GM18870 (cell line): ENCODE measurements at regions not wholly inside any gene's neighbourhood (a gene's known extent, or its start where the extent isn't known, plus 50 kb on each side); places are given as distances from the start of the nearest gene placed in this dataset.

Experiments
- ATAC-seq: cut with Tn5 transposase; IDR thresholded peaks from one replicate; pipeline ENCODE4 v1.9.1; 2021; ENCODE audit warnings: moderate library complexity; ENCODE audit not compliant: unreplicated experiment

- ATAC-seq, result no peak
These were observed 157.5 kb upstream of the FAM9B start for GRCh38 chrX:9191392-9191791.

GRCh38 chrX:9195199-9195880 is 161.4 kb upstream of the FAM9B start:
- no peak for ATAC-seq

GRCh38 chrX:9196961-9197640 is 163.2 kb upstream of the FAM9B start:
- ATAC-seq, result no peak

GRCh38 chrX:9204560-9204959 is 170.6 kb upstream of the FAM9B start:
- ATAC-seq, result no peak

GRCh38 chrX:9205599-9206223 is 171.8 kb upstream of the FAM9B start:
- ATAC-seq, result no peak

- no peak for ATAC-seq
These were observed 173.2 kb upstream of the FAM9B start for GRCh38 chrX:9207142-9207541.

- no peak for ATAC-seq
These were observed 177.3 kb upstream of the FAM9B start for GRCh38 chrX:9211269-9211668.

- ATAC-seq, result no peak
These were observed 187.9 kb upstream of the FAM9B start for GRCh38 chrX:9221781-9222180.

- ATAC-seq, result no peak
These were observed 188.4 kb upstream of the FAM9B start for GRCh38 chrX:9222299-9222698.

- no peak for ATAC-seq
These were observed 193.3 kb upstream of the FAM9B start for GRCh38 chrX:9227276-9227675.

GRCh38 chrX:9231491-9231890 is 197.6 kb upstream of the FAM9B start:
- ATAC-seq, result no peak

- no peak for ATAC-seq
These were observed 199.2 kb upstream of the FAM9B start for GRCh38 chrX:9233141-9233540.

GRCh38 chrX:9234315-9234714 is 200.4 kb upstream of the FAM9B start:
- no peak for ATAC-seq

GRCh38 chrX:9235722-9236121 is 201.8 kb upstream of the FAM9B start:
- ATAC-seq, result no peak

GRCh38 chrX:9240956-9241355 is 207.0 kb upstream of the FAM9B start:
- no peak for ATAC-seq

- no peak for ATAC-seq
These were observed 207.5 kb upstream of the FAM9B start for GRCh38 chrX:9241427-9241826.

GRCh38 chrX:9249051-9249846 is 215.3 kb upstream of the FAM9B start:
- no peak for ATAC-seq

- ATAC-seq, result no peak
These were observed 212.7 kb upstream of the TBL1X start for GRCh38 chrX:9252182-9252581.

GRCh38 chrX:9253211-9253610 is 211.6 kb upstream of the TBL1X start:
- ATAC-seq, result no peak

GRCh38 chrX:9257718-9258420 is 207.0 kb upstream of the TBL1X start:
- no peak for ATAC-seq
